ENCODE measurements at regions not wholly inside any gene's neighbourhood (a gene's known extent, or its start where the extent isn't known, plus 50 kb on each side); places are given as distances from the start of the nearest gene placed in this dataset.

DNA sequence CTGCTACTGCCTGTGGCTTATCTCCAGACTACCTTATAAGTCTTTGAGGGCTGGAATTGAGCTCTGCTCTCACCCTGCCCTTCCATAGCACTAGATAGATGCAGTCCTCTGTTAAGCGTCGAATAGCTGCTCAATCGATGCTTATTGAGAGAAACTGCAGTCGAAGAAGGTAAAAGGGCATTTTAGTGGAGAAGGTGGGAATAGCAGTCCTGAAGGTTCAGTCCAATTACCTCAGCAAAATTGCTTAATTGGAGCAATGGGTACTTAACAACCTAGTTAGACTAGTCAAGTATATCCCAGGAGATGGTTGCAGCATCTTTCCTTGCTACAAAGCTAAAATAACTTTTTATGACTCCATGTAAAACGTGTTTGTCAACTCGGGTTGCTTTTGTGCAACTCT lies 66.8 kb upstream of the NT5E start:
- TF ChIP-seq, protein P1, sequence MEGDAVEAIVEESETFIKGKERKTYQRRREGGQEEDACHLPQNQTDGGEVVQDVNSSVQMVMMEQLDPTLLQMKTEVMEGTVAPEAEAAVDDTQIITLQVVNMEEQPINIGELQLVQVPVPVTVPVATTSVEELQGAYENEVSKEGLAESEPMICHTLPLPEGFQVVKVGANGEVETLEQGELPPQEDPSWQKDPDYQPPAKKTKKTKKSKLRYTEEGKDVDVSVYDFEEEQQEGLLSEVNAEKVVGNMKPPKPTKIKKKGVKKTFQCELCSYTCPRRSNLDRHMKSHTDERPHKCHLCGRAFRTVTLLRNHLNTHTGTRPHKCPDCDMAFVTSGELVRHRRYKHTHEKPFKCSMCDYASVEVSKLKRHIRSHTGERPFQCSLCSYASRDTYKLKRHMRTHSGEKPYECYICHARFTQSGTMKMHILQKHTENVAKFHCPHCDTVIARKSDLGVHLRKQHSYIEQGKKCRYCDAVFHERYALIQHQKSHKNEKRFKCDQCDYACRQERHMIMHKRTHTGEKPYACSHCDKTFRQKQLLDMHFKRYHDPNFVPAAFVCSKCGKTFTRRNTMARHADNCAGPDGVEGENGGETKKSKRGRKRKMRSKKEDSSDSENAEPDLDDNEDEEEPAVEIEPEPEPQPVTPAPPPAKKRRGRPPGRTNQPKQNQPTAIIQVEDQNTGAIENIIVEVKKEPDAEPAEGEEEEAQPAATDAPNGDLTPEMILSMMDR (IDR thresholded peaks at IDR 0.05; ENCODE audit: borderline replicate concordance) = no peak
- Histone ChIP-seq H3K27me3 (ENCODE audit: low read depth) (no peaks in the 10 kb centered on the region), H3K27ac (replicated peaks) (no peak overlapping the region), H3K4me1 (no peaks in the 10 kb centered on the region), H3K36me3 (no peaks in the 10 kb centered on the region), H3K4me3 (no peak overlapping the region), H3K9me3 (replicated peaks) (no peaks in the 10 kb centered on the region)
- intact Hi-C loops (cut with micrococcal nuclease) = no loop called here
- DNase-seq = no peak

DNA sequence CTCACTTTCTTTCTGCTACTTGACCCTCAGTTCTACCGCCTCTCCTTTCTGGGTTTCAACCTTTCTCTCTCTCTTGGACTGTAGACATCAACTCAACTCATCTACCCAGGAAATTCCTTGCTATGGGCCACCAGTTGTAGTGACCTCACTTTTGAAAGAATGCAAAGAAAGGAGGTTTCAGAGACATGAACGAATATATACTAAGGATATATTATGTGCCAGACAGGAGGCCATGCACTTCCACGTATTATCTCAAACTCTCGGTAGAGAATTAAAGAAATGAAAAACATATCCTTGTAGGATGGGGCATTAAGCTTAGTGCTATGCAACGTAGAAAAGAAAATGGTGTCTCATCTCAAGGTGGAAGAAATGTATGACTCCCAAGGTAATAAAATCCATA lies 67.3 kb upstream of the NT5E start:
- Histone ChIP-seq H3K27ac (replicated peaks) (no peak overlapping the region), H3K9me3 (replicated peaks) (no peaks in the 10 kb centered on the region), H3K4me3 (no peak overlapping the region), H3K4me1 (no peaks in the 10 kb centered on the region), H3K27me3 (ENCODE audit: low read depth) (no peaks in the 10 kb centered on the region), H3K36me3 (no peaks in the 10 kb centered on the region)
- intact Hi-C loops (cut with micrococcal nuclease) = no loop called here
- TF ChIP-seq, protein P1 (IDR thresholded peaks at IDR 0.05; ENCODE audit: borderline replicate concordance) = no peak
- no peak for DNase-seq

DNA sequence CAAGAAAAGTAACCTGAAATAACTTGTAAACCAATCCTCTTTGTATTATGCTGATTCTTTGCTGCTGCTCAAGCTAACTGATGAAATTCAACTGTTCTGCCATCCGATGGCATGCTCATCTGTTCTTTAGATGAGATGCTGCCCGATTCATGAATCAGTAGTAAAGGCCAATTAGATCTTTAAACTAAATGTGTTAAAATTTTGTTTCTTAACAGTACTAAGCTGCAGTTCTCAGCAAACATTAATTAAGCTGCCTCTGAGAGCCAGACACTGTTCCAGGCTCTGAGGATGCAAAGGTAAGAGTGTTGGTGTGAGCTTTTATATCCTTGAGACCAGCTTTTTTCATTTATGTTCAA lies 77.0 kb upstream of the NT5E start:
- no peaks in the 10 kb centered on the region for H3K9me3 ChIP-seq (replicated peaks)
- intact Hi-C loops (cut with micrococcal nuclease) = no loop called here
- no peaks in the 10 kb centered on the region for H3K36me3 ChIP-seq
- no peaks in the 10 kb centered on the region for H3K4me1 ChIP-seq
- no peak for DNase-seq
- H3K4me3 ChIP-seq = no peak overlapping the region
- TF ChIP-seq, protein P1 (IDR thresholded peaks at IDR 0.05; ENCODE audit: borderline replicate concordance) = no peak
- H3K27me3 ChIP-seq (ENCODE audit: low read depth) = peaks cover 3% of the 10 kb centered on the region
- H3K27ac ChIP-seq (replicated peaks) = no peak overlapping the region

DNA sequence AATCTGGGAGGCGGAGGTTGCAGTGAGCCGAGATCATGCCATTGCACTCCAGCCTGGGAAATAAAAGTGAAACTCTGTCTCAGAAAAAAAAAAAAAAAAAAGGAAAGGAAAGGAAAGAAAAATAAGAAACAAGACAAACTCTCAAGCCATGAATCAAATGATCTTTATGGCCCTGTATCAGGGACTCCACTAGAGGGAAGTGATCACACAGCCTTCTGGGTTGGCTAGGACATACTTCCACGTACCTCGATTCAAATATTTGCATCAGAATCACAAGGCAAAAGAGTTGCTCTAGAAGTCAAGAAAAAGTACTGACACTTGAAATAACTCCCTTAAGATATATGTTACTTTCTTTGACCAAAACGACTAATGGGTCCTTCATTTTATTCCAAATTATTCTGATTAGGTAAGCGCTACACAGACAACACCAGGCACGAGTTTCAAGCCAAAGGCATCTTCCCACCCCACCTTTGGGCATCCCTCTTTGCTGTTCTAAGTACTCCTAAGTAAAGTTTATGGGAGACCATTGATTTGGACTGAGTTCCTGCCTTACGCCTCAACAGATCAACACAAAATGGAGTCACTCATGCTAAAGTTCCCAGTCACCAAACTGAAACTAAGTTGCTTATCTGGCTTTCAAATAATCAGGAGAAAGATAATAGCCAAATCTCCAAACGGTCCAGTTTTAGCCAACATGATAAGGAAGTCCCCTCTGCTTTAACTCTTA lies 77.5 kb upstream of the NT5E start:
- Histone ChIP-seq H3K36me3 (no peaks in the 10 kb centered on the region), H3K4me1 (no peaks in the 10 kb centered on the region), H3K9me3 (replicated peaks) (no peaks in the 10 kb centered on the region), H3K27me3 (ENCODE audit: low read depth) (peaks cover 3% of the 10 kb centered on the region), H3K27ac (replicated peaks) (no peak overlapping the region), H3K4me3 (no peak overlapping the region)
- intact Hi-C loops (cut with micrococcal nuclease) = no loop called here
- DNase-seq = no peak
- TF ChIP-seq, protein P1 (IDR thresholded peaks at IDR 0.05; ENCODE audit: borderline replicate concordance) = no peak

DNA sequence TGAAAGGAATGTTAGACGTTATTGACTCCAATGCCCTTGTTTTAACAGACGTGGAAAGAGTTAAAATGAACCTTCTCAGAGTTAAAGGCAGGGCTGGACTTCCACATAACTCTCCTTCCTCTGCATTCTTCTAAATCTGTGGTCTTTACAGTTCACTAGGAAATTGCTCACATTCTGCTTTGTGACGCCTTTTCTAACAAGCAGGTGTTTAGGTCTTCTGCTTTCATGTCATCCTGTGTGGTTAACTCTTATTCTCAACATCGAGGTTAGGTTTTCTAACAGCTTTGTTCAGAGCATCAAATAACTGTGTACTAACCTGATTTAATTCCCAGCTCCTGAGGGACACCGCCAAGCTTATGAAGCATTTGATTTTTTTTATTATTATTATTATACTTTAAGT lies 81.3 kb upstream of the NT5E start:
- no peaks in the 10 kb centered on the region for H3K9me3 ChIP-seq (replicated peaks)
- H3K36me3 ChIP-seq = no peaks in the 10 kb centered on the region
- H3K27ac ChIP-seq (replicated peaks) = no peak overlapping the region
- no peaks in the 10 kb centered on the region for H3K4me1 ChIP-seq
- TF ChIP-seq, protein P1 (IDR thresholded peaks at IDR 0.05; ENCODE audit: borderline replicate concordance) = no peak
- intact Hi-C loops (cut with micrococcal nuclease) = no loop called here
- no peak for DNase-seq
- H3K27me3 ChIP-seq (ENCODE audit: low read depth) = no peaks in the 10 kb centered on the region
- no peak overlapping the region for H3K4me3 ChIP-seq
